Activated T-helper 1 cell treated with anti-CD3 and anti-CD28 coated beads, Interleukin-12 subunit alpha, Interleukin-12 subunit beta, Interleukin-2, Interleukin-4 antibody, amounts not matched to agents 30 ng/mL and 10 ng/mL and 1 ng/mL, durations not matched to agents 14 hours and 24 hours and 36 hours (primary cell): ENCODE measurements at regions not wholly inside any gene's neighbourhood (a gene's known extent, or its start where the extent isn't known, plus 50 kb on each side); places are given as distances from the start of the nearest gene placed in this dataset.
"Not testable (repeated sequence)": the region's sequence is repeated elsewhere in the genome, so short reads cannot be mapped to it uniquely, and the experiment has no call there.

Source experiments
- DNase-seq: peaks from one replicate; pipeline ENCODE4 v3.0.0; 2021; ENCODE audit warnings: low spot score
- H3K27ac Mint-ChIP-seq: one replicate; pipeline ENCODE4 v1.8.0; 2021; ENCODE audit warnings: mild to moderate bottlenecking, mixed read lengths
- H3K27me3 Mint-ChIP-seq: one replicate; pipeline ENCODE4 v1.8.0; 2022; ENCODE audit warnings: mild to moderate bottlenecking, moderate library complexity, mixed read lengths; ENCODE audit not compliant: insufficient read depth
- H3K36me3 Mint-ChIP-seq: one replicate; pipeline ENCODE4 v1.8.0; 2021; ENCODE audit warnings: low read depth, mixed read lengths
- H3K4me1 Mint-ChIP-seq: one replicate; pipeline ENCODE4 v1.8.0; 2021; ENCODE audit warnings: low read depth, mixed read lengths
- H3K4me3 Mint-ChIP-seq: one replicate; pipeline ENCODE4 v1.8.0; 2021; ENCODE audit warnings: mild to moderate bottlenecking, moderate library complexity, mixed read lengths
- H3K9me3 Mint-ChIP-seq: one replicate; pipeline ENCODE4 v1.8.0; 2021; ENCODE audit warnings: mixed read lengths
- intact Hi-C: fragments of 100-400 bp; cut with micrococcal nuclease; formaldehyde crosslinking; loops from one replicate; pipeline ENCODE4 v1.15.1; 2024

GRCh38 chr7:114196517-114196916 lies 218.1 kb upstream of the FOXP2 start:
- H3K36me3 Mint-ChIP-seq, result no peaks in the 10 kb centered on the region
- intact Hi-C loops, result no loop called here
- no peak overlapping the region for H3K4me3 Mint-ChIP-seq
- H3K27me3 Mint-ChIP-seq, result no peaks in the 10 kb centered on the region
- DNase-seq, result no peak
- H3K27ac Mint-ChIP-seq, result no peak overlapping the region
- no peaks in the 10 kb centered on the region for H3K4me1 Mint-ChIP-seq
- no peaks in the 10 kb centered on the region for H3K9me3 Mint-ChIP-seq

GRCh38 chr7:114190387-114190786 lies 224.2 kb upstream of the FOXP2 start:
- Mint-ChIP-seq H3K4me1 (no peaks in the 10 kb centered on the region), H3K4me3 (no peak overlapping the region), H3K27me3 (no peaks in the 10 kb centered on the region), H3K27ac (no peak overlapping the region), H3K36me3 (no peaks in the 10 kb centered on the region), H3K9me3 (no peaks in the 10 kb centered on the region)
- DNase-seq, result no peak
- intact Hi-C loops, result no loop called here

- H3K9me3 Mint-ChIP-seq, result no peaks in the 10 kb centered on the region
- no peak overlapping the region for H3K27ac Mint-ChIP-seq
- H3K27me3 Mint-ChIP-seq, result no peaks in the 10 kb centered on the region
- no peak for DNase-seq
- H3K4me1 Mint-ChIP-seq, result no peaks in the 10 kb centered on the region
- intact Hi-C loops, result no loop called here
- no peak overlapping the region for H3K4me3 Mint-ChIP-seq
- no peaks in the 10 kb centered on the region for H3K36me3 Mint-ChIP-seq
Measured at GRCh38 chr7:114183311-114184088, 231.1 kb upstream of the FOXP2 start.

GRCh38 chr7:114182837-114183236 lies 231.8 kb upstream of the FOXP2 start:
- Mint-ChIP-seq H3K36me3 (no peaks in the 10 kb centered on the region), H3K4me1 (no peaks in the 10 kb centered on the region), H3K9me3 (no peaks in the 10 kb centered on the region), H3K4me3 (no peak overlapping the region), H3K27ac (no peak overlapping the region), H3K27me3 (no peaks in the 10 kb centered on the region)
- intact Hi-C loops, result no loop called here
- no peak for DNase-seq

GRCh38 chr7:114181280-114181679 lies 233.3 kb upstream of the FOXP2 start:
- Mint-ChIP-seq H3K9me3 (no peaks in the 10 kb centered on the region), H3K27me3 (no peaks in the 10 kb centered on the region), H3K4me1 (no peaks in the 10 kb centered on the region), H3K27ac (no peak overlapping the region), H3K4me3 (no peak overlapping the region), H3K36me3 (no peaks in the 10 kb centered on the region)
- intact Hi-C loops, result no loop called here
- no peak for DNase-seq

GRCh38 chr7:114180556-114181266 lies 233.9 kb upstream of the FOXP2 start:
- no peak for DNase-seq
- Mint-ChIP-seq H3K27ac (no peak overlapping the region), H3K4me3 (no peak overlapping the region), H3K9me3 (no peaks in the 10 kb centered on the region), H3K4me1 (no peaks in the 10 kb centered on the region), H3K36me3 (no peaks in the 10 kb centered on the region), H3K27me3 (no peaks in the 10 kb centered on the region)
- intact Hi-C loops, result no loop called here

- no peaks in the 10 kb centered on the region for H3K4me1 Mint-ChIP-seq
- intact Hi-C loops, result no loop called here
- H3K9me3 Mint-ChIP-seq, result no peaks in the 10 kb centered on the region
- no peak overlapping the region for H3K27ac Mint-ChIP-seq
- no peak overlapping the region for H3K4me3 Mint-ChIP-seq
- H3K36me3 Mint-ChIP-seq, result no peaks in the 10 kb centered on the region
- H3K27me3 Mint-ChIP-seq, result no peaks in the 10 kb centered on the region
- DNase-seq, result no peak
Measured at GRCh38 chr7:114175125-114175524, 239.5 kb upstream of the FOXP2 start.

- no peaks in the 10 kb centered on the region for H3K9me3 Mint-ChIP-seq
- DNase-seq, result no peak
- no peaks in the 10 kb centered on the region for H3K27me3 Mint-ChIP-seq
- no peaks in the 10 kb centered on the region for H3K4me1 Mint-ChIP-seq
- H3K4me3 Mint-ChIP-seq, result no peak overlapping the region
- intact Hi-C loops, result no loop called here
- no peaks in the 10 kb centered on the region for H3K36me3 Mint-ChIP-seq
- H3K27ac Mint-ChIP-seq, result no peak overlapping the region
Measured at GRCh38 chr7:114173170-114173890, 241.3 kb upstream of the FOXP2 start.

- DNase-seq, H3K27me3 Mint-ChIP-seq, H3K4me3 Mint-ChIP-seq, H3K27ac Mint-ChIP-seq, H3K4me1 Mint-ChIP-seq, H3K9me3 Mint-ChIP-seq, intact Hi-C loops, H3K36me3 Mint-ChIP-seq: not testable (repeated sequence)
Measured at GRCh38 chr7:114169389-114169788, 245.2 kb upstream of the FOXP2 start.

GRCh38 chr7:114160925-114161324 lies 242.1 kb upstream of the PPP1R3A start:
- no peak for DNase-seq
- H3K27me3 Mint-ChIP-seq, result no peaks in the 10 kb centered on the region
- no peak overlapping the region for H3K27ac Mint-ChIP-seq
- H3K36me3 Mint-ChIP-seq, result no peaks in the 10 kb centered on the region
- no peaks in the 10 kb centered on the region for H3K4me1 Mint-ChIP-seq
- intact Hi-C loops, result no loop called here
- no peak overlapping the region for H3K4me3 Mint-ChIP-seq
- no peaks in the 10 kb centered on the region for H3K9me3 Mint-ChIP-seq

- H3K4me1 Mint-ChIP-seq, result no peaks in the 10 kb centered on the region
- intact Hi-C loops, result no loop called here
- H3K4me3 Mint-ChIP-seq, result no peak overlapping the region
- no peaks in the 10 kb centered on the region for H3K36me3 Mint-ChIP-seq
- H3K27ac Mint-ChIP-seq, result no peak overlapping the region
- no peak for DNase-seq
- H3K27me3 Mint-ChIP-seq, result no peaks in the 10 kb centered on the region
- H3K9me3 Mint-ChIP-seq, result no peaks in the 10 kb centered on the region
Measured at GRCh38 chr7:114158854-114159253, 240.0 kb upstream of the PPP1R3A start.

- Mint-ChIP-seq H3K9me3 (no peaks in the 10 kb centered on the region), H3K27ac (no peak overlapping the region), H3K27me3 (no peaks in the 10 kb centered on the region), H3K4me1 (no peaks in the 10 kb centered on the region), H3K36me3 (no peaks in the 10 kb centered on the region), H3K4me3 (no peak overlapping the region)
- DNase-seq, result no peak
- intact Hi-C loops, result no loop called here
Measured at GRCh38 chr7:114158275-114158674, 239.5 kb upstream of the PPP1R3A start.

- Mint-ChIP-seq H3K9me3 (no peaks in the 10 kb centered on the region), H3K4me3 (no peak overlapping the region), H3K27me3 (no peaks in the 10 kb centered on the region), H3K36me3 (no peaks in the 10 kb centered on the region), H3K27ac (no peak overlapping the region), H3K4me1 (no peaks in the 10 kb centered on the region)
- intact Hi-C loops, result no loop called here
- DNase-seq, result no peak
Measured at GRCh38 chr7:114156178-114156577, 237.4 kb upstream of the PPP1R3A start.
